ENCODE measurements at regions not wholly inside any gene's neighbourhood (a gene's known extent, or its start where the extent isn't known, plus 50 kb on each side); places are given as distances from the start of the nearest gene placed in this dataset.

- DNase-seq (ENCODE audit: low spot score): no peak
Observed at GRCh38 chr4:123990310-123990870, 593.8 kb downstream of the SPRY1 start.

- no peak for DNase-seq (ENCODE audit: low spot score)
Observed at GRCh38 chr4:123994917-123995316, 598.3 kb downstream of the SPRY1 start.

- DNase-seq (ENCODE audit: low spot score): no peak
Observed at GRCh38 chr4:123995936-123996335, 599.3 kb downstream of the SPRY1 start.

GRCh38 chr4:123996718-123997510 is 600.3 kb downstream of the SPRY1 start:
- DNase-seq (ENCODE audit: low spot score): no peak

- no peak for DNase-seq (ENCODE audit: low spot score)
Observed at GRCh38 chr4:123997776-123998449, 601.3 kb downstream of the SPRY1 start.

- no peak for DNase-seq (ENCODE audit: low spot score)
Observed at GRCh38 chr4:124000233-124000632, 603.6 kb downstream of the SPRY1 start.

- DNase-seq (ENCODE audit: low spot score): no peak
Observed at GRCh38 chr4:124015766-124016165, 619.2 kb downstream of the SPRY1 start.

GRCh38 chr4:124017185-124017785 is 620.7 kb downstream of the SPRY1 start:
- DNase-seq (ENCODE audit: low spot score): no peak

- DNase-seq (ENCODE audit: low spot score): no peak
Observed at GRCh38 chr4:124018383-124019317, 622.1 kb downstream of the SPRY1 start.

GRCh38 chr4:124019749-124020549 is 623.4 kb downstream of the SPRY1 start:
- DNase-seq (ENCODE audit: low spot score): no peak

- no peak for DNase-seq (ENCODE audit: low spot score)
Observed at GRCh38 chr4:124025000-124025399, 628.4 kb downstream of the SPRY1 start.

GRCh38 chr4:124025428-124025827 is 628.8 kb downstream of the SPRY1 start:
- DNase-seq (ENCODE audit: low spot score): no peak

- DNase-seq (ENCODE audit: low spot score): no peak
Observed at GRCh38 chr4:124028182-124028581, 631.6 kb downstream of the SPRY1 start.

GRCh38 chr4:124030147-124030546 is 633.6 kb downstream of the SPRY1 start:
- DNase-seq (ENCODE audit: low spot score): no peak

GRCh38 chr4:124032035-124032434 is 635.4 kb downstream of the SPRY1 start:
- DNase-seq (ENCODE audit: low spot score): no peak

- DNase-seq (ENCODE audit: low spot score): no peak
Observed at GRCh38 chr4:124035364-124036041, 638.9 kb downstream of the SPRY1 start.

GRCh38 chr4:124037236-124037635 is 640.6 kb downstream of the SPRY1 start:
- DNase-seq (ENCODE audit: low spot score): no peak

GRCh38 chr4:124044330-124044729 is 647.7 kb downstream of the SPRY1 start:
- no peak for DNase-seq (ENCODE audit: low spot score)

- DNase-seq (ENCODE audit: low spot score): no peak
Observed at GRCh38 chr4:124044867-124045266, 648.3 kb downstream of the SPRY1 start.

- no peak for DNase-seq (ENCODE audit: low spot score)
Observed at GRCh38 chr4:124046190-124046589, 649.6 kb downstream of the SPRY1 start.

Measured in CD4-positive, alpha-beta T cell treated with Interleukin-15 for 4 hours (primary cell).